Fibroblast of the conjunctiva (primary cell): ENCODE measurements at regions not wholly inside any gene's neighbourhood (a gene's known extent, or its start where the extent isn't known, plus 50 kb on each side); places are given as distances from the start of the nearest gene placed in this dataset.

Source experiments
- DNase-seq: peaks from one replicate; pipeline ENCODE4 v3.0.0-alpha.2; 2010; ENCODE audit warnings: low read depth

DNA sequence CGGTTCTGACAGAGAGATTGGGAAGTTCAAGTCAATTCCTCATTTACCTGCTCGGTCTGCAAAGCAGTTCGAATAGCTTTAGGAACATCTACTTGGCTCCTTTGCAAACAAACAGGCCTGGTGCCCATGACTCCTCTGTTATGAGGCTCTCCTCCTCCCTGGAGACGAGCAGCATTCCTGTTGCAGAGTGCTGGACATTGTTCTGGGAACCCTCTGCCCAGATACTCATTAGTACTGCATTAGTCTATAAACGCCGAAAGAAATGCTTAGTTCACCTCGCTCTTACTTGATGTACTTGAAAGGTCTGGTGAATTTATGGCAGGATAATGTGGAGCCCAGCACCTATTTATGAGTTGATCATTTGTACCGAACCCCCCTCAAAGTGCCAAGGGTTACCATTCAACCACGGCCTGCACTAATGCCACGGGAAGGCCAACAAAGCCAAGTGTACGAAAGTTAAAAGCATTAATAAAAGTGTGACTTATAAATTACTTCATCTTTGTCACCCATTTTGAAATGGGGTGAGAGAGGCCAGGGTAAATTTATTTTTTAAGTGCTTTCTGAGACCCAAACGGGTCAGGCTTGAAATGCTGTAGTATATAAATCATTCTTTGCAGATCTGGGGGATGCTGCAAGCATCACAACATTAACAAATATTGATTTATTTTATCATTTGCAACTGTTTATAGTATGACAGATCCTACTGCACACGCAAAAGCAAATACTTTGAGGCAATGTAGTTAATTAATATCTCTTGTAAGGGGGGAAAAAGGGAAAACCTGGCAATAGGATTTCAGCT is 478.9 kb upstream of the PSMD7 start:
- no peak for DNase-seq

DNA sequence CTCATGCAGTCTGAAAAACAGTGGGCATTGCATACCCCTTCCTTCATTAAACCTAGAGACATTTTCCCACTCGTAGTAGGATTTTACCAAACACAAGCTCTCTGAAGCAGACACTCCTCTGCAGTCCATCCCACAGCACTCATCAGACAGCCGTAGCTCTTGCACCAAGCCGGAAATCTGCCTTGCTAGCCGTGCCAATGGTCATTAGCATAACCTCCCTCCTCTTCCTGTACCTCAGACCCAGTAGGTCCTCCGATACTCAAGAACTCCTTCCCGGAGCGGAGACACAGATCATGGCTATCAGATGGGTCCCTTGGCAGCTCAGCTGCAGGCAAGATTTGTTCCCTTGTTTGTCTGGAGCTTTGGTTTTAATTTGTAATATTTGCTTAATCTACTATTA is 483.1 kb upstream of the PSMD7 start:
- no peak for DNase-seq

DNA sequence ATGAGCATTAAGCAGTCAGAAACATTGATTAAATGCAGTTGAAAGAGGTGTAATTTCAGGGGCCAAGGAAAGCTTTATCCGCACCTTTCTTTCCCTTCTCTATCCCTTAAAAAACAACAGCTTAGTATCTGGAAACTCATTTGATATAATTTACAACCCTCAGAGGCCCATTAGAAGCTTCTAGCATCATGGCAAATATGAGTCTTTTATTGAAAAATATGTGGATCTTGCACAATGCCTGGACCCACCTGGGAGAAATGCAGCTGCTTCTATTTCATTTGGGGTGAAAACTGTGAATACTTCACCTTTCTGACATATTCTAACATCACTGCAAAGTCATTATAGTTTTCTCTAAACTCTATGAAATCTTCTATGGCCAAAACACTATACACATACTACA is 492.2 kb upstream of the PSMD7 start:
- DNase-seq = no peak

DNA sequence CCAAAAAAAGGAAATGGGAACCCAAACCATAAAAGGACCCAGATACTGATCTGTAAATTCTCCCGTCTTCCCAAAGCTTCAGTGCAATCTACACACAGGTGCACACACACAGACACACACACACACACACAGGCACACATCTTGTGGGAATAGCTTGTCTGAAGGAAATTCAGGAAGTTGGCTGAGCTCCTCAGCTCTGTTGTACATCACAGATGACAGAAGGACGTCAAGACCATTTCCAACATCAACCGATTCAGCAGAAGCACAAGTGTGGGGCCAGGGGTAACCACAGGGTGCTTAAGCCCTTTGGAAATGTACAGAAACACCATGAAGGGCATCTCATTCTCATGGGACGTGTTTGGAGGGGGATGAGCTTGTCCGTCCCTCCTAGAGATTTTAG is 498.1 kb upstream of the PSMD7 start:
- DNase-seq = no peak

DNA sequence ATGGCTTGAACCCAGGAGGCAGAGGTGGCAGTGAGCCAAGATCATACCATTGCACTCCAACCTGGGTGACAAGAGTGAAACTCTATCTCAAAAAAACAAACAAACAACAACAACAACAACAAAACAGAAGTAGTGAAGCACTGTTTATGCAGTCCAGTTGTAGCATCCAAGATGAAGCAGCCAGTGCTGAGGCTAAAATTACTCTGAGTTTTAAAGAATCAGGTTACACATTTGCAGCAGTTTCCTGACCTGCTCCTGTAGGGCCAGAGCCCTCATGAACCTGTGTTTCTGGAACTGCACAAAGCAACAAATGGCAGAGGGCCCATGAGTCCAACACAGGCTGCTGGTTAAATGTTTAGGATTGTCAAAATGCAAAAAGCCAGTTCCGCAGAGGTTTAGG is 499.5 kb upstream of the PSMD7 start:
- no peak for DNase-seq

DNA sequence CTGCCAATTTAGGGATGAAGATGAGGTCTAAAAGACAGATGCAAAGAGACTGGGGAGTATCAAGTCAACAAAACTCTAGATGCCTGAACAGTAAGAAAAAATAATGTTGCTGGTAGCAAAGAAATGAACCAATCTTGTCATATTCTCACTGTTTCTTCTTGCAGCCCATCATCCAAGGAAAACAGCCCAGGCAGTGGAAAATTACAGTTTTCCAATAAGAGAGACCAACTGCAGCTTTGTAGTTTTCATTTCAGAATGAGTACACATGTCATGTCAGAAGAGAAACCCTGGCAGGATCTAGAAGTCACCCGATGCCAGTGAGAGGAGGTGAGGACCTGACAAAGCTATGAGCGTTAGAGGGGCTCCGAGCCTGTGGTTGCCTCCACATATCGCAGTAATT is 500.4 kb upstream of the PSMD7 start:
- DNase-seq = no peak

DNA sequence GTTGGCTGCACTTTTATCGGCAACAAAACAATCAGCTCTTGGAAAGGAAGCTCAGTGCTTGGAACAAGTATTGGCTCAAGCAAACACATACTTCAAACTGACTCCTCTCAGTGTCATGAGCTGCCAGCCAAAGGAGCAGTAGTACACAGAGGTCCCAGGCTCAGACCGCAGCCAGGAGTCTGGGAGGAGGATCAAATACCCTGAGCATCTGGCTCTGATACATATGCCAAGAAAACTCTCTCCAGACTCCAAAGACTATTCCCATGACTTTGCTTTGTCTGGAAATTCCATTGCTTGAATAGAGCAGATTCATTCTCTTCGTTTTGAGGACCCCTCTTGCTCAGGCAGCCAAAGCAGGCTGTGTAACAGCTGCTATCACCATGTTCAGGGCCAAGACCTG is 501.6 kb upstream of the PSMD7 start:
- DNase-seq = no peak

DNA sequence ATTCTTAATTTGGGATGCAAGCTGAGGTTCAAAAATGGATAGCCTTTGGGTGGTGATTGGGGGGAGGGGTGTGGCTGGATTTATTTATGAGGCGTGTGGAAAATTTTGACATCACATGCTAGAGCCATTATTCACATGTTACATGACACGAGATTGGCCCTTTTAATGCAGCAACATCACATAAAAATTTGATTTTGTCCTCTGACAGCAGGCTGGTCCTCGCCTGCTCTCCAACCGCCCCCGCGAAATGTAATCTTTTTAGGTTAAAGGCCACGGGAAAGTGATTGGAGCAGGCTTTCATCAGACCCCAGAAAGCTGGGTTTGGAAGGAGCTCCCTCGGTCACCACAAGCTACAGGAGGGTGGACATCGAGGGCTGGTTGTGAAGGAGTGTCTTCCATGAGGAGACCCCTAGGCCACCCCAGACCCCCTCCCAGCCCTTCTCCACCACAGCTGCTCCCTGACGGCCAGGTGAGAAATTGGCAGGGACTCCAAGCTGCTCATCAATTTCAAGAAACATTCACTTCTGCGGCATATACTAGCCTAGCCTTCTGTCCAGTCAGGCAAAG is 502.7 kb upstream of the PSMD7 start:
- DNase-seq = no peak

DNA sequence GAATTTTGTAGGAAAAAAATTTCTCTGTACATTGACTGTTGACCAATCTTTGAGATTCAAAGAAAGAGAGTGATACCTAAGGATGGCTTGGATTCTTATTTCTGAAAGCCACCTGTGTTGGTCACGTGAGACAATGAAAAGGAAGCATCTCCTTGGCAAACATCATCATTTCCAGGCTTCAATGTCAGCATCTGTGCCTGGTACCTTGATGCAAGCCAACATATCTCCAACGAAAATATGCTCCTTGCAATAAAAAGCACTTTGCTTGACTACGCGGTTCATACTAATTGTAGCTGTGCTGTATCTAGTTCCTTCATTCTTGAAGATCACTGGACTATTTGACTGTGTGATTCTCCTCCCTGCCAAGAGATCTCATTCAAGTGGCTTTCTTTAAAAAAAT is 503.4 kb upstream of the PSMD7 start:
- DNase-seq = no peak

DNA sequence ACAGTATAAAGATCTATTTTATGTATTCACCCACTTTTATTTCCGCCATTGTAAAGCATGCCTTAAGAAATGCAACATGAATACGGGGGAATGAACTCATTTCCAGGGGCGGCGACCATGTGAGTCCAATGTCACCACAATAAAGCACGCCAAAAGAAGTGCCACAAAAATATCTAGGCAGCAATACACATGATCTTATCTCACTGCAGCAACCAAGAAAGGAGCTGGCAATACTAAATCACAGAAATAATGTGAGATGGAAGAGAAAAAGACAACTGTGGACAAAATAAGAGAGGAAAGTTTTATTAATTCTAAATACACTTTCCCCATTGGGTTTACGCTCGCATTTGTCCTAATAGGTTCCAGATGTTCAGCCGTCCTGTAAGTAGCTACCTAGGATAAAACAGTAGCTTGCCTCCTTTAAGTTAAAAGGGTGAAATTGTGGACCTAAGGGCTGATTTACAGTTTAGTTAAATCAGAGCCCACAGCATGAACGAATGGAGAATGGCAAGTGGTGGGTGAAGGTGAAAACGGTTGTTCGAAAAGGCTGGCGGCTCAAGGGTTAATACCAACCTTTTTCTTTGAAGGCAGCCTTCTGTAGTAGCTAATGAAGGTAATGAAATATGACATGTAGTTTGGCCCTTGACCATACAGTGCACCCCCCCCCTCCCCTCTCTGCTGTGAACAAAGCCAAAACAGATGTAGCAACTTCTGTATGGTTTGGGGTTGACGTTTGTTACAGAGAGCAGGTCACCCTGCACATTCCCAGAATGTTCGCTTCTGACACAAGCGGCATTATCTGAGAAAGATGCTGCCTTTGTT is 504.2 kb upstream of the PSMD7 start:
- DNase-seq = no peak

DNA sequence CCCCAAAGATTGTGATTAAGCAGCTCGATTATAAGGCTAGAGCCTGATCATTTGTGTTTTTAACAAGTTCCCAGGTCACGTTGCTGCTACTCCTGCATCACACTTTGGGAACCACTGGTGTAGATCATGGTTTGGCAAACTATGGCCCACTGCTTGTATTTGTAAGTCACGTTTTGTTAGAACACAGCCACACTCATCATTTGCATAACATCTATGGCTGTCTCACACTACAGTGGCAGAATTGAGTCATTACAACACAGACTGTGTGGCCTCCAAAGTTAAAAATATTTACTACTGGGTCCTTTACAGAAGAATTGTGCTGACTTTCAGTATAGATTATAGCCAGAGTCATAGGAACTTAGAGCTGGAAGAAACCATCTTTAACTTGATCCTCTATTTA is 515.3 kb upstream of the PSMD7 start:
- no peak for DNase-seq

DNA sequence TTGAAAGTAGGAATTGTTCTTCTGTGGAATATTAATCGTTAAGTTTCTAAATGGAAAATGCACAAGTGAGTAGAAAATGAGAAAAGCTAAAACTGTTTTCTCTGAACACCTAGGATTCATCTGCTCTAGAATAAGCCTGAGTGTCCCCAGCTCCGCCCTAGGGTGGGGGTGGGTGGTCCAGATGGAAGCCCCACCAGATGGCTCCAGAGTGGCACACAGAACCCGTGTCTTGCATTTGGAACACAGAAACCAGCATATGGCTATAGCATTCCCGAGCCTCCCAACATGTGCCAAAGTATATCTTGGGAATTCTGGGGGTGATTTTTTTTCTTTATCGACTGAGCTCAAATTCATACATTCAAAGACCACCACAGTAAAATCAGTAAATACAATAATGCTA is 517.7 kb upstream of the PSMD7 start:
- no peak for DNase-seq

DNA sequence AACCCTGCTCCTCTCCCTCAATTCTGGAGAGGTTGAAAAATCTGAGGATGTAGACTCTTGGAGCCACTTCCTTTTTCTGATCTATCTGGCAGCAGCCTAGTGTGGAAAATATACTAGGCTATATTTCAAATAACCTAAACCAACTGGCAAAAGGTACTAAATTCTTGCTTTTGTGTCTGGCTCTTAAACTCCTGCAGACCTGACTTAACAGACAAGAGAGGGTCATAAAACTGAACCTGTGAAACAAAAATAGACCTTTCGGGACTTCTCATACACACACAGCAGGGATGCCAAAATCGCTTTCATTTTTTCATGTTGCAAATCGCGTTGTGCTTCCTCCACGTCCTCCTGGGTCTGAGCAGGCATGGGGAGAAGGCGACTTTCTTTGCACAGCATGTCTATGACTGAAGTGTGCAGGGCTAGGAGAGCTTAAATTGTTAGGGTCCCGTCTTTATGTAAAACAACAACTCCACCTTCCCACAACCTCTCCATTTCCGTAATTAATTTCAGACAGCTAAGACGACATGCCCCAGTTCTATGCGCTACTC is 520.7 kb upstream of the PSMD7 start:
- no peak for DNase-seq

DNA sequence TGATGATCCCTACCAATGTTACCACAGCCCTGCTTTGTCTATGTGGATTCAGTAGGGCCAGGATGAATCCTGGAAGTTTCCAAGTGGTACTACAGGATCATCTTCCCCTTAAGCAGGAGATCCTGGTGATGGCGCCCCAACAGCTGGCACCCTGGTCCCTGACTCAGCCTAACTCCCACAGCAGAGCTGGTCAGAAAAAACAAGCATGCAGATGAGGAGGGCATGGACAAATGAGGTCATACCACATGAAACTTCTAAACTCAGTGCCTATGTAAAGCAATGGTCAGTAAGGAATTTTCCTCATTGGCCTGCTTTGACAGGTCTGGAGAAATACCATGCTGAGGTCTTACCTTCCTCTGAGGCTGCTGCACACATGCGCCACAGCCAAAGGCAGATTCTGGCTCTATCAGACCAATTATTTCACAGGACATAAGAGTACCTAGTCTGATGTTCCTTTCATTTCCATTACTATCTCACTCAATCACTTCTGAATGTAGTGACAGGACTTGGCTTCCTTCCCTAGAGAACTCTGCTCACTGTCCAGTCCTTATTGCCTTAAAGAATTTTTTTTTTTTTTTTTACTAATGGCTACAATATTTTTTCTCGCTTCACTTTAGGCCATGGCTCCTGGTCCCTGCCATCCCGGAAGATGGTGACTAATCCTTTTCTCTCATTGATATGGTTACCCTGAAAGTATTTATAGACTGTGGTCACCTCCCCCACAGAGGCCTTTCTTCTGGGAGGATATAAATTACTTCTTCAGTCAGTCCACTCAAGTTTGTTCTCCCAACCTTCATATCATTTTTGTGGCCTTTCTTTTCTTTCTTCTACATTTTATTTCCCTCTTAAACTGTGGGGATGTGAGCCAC is 525.2 kb upstream of the PSMD7 start:
- DNase-seq = no peak

DNA sequence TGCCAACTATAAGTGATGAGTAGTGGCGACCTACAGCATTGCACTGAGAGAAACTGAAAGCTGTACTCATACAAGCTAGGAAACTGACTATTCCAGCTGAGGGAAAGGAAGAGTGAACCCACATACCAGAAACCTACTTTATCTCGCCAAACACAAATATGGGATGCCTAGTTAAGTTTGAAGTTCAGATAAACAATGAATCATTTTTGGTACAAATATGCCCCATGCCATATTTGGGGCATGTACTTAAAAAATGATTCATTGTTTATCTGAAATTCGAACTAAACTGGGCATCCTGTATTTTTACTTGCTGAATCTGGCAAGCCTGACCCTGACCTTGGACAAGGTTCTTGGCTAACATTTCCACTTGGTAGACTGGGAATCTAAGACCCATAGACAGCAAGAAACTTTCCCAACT is 527.8 kb upstream of the PSMD7 start:
- no peak for DNase-seq

DNA sequence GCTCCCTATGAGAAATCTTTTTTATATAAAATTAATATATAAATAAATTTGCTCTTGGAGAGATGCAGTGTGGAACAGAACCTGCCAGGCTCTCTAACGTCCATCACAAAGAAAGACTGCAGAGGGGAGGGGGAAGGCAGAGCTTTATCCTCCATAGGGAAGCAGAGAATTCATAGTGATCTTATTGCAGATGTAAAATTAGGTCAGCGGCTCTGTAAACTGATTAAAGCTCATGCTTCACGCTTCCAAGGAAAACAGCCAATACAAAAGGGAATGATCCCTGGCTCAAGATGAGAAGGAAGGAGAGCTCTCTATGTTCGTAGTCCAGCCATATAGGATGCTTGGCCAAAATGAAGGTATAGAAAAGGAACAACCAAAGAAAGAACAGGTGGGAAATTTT is 532.3 kb upstream of the PSMD7 start:
- DNase-seq = no peak

DNA sequence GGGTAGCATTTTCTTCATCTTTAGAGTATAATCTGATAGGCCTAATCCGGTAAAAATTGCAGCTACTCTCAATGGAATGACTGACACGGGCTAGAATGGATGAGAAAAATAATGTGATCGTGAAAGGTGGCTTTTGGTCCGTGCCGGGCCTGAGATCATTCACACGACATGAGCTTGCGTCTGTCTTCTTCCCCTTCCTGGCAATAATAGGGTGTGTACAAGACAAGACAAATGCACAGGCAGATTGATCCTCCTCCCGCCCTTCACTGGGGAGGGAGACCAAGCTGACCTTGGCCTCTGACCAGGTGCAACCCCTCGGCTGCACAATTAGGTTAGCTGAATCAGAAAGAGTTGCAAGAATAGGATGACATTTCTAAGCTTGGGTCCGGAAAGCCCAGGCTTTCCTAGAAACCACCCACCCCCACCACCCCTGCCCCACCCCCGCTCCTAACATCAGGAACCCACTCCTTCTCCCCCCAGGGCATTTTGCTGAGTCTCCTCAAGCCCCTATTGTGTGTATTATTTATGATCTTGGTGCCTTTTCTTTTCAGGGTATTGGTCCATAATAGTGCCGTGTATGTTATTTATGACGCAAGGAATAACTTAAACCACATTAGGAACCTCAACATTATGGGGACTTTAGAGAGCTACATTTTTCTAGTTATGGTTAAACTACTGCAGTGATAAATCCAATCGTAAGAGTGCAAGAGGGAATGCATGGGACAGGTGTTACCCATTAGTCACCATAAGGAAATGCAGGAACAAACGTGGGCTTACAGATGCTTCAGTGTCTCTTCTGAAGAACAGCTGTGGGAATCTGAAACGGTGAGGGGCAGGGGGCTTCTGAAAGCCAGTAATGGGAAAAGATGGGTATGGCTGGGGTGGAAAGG is 540.1 kb upstream of the PSMD7 start:
- no peak for DNase-seq

DNA sequence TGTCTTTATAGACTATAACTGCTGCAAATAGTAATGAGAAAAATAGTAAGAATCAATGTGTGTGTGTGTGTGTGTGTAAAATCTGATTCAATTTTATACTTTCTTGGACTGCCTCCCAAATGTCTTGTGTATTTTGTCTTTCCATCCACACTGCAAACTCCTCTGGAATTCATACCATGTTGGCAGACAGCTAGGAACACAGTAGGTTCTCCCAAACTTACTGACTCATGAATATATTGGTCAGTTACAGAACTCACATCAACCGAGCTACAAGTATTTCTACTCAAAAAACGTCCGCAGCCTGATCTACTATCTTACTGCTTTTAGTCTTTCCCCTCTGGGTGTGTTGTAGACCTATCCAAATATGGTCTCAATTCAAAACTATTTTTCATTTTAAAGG is 542.7 kb upstream of the PSMD7 start:
- DNase-seq = peak; percentile 29

DNA sequence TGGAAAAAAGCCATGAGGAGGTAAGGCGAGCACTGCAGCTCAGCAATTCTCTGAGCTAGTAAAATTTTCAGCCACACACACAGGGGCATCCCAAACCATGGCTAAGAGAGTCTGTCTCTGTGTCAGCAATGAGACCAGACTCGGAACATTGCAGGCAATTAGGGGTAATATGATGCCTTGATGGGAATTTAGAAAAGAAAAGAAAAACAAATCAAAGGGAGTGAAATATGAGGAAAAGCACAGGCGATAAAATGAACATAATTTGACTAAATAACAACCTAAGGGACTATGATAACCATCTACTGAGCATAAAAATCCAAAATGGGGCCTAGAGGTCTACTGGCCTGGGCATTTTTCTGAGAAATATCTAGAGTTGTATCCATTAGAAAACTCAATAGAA is 546.0 kb upstream of the PSMD7 start:
- no peak for DNase-seq

DNA sequence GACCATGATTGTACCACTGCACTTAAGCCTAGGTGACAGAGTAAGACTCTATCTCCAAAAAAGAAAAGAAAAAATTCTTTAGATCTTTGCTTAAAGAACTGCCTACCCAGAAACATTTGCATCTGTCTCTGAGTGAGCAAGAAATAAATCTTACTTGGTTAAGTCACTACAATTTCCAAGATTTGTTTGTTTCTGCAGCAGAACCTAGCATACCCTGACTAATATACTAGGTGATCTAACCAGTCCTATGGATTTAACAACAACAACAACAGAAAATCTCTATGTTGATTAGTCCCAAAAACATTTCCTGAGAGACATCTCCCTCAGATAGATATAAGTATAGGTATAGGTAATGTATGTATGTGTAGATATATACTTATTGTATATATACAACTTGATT is 549.3 kb upstream of the PSMD7 start:
- DNase-seq = no peak

DNA sequence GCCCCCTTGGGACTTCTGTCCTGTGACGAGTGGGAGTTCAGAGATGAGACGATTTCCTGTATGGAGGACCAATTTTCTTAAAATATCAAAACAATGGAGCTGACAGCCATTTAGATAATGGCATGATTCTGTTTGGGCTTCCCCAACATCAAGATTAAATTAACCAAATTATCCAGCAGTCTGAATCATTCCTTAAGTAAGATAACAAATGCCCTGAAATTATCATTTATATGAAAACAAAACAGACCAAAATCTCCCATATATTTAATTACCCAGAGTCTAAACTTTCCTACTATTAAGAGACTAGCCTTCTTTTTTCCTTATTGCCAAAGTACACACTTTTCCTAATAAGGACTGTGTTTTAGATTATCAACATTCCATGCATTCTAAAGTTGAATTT is 550.1 kb upstream of the PSMD7 start:
- no peak for DNase-seq
